H1 (cell line): ENCODE measurements at regions not wholly inside any gene's neighbourhood (a gene's known extent, or its start where the extent isn't known, plus 50 kb on each side); places are given as distances from the start of the nearest gene placed in this dataset.
A peak's percentile ranks its signal among the peaks of the same experiment; 100 is the strongest.
"Not testable (repeated sequence)": the region's sequence is repeated elsewhere in the genome, so short reads cannot be mapped to it uniquely, and the experiment has no call there.

ENCODE experiments used
- CTCF ChIA-PET: fragments of 300-600 bp; sonication (Branson Sonifier 250); formaldehyde crosslinking; loops from one replicate; lab custom pipeline; 2021; ENCODE audit not compliant: partially characterized antibody; lab: Charles Lee
- POLR2A ChIA-PET: fragments of 300-600 bp; sonication (Branson Sonifier 250); formaldehyde crosslinking; loops from one replicate; lab custom pipeline; 2021; ENCODE audit warnings: inconsistent platforms; ENCODE audit not compliant: partially characterized antibody; lab: Charles Lee
- DNase-seq, 2 experiments: peaks; one replicate each; pipeline versions ENCODE4 v3.0.0 to v3.0.0-alpha.2; 2010 to 2022; ENCODE audit warnings: low spot score in 2 of 2, low read depth in 1 of 2, mixed read lengths in 1 of 2
- FAIRE-seq: peaks from 2 replicates; lab custom pipeline; 2011; peaks lifted over from hg19 to GRCh38; lab: Jason Lieb, UNC
- H2AFZ ChIP-seq: 2 replicates; pipeline ENCODE4 v1.8.1; 2012; ENCODE audit warnings: low read length, inconsistent platforms
- H2AK5ac ChIP-seq: 2 replicates; pipeline ENCODE4 v1.6.1; 2013; ENCODE audit warnings: low read depth, low read length
- H2BK120ac ChIP-seq: replicated peaks from 2 replicates; pipeline ENCODE3; 2013; ENCODE audit warnings: low read depth, low read length, inconsistent platforms
- H2BK12ac ChIP-seq: 2 replicates; pipeline ENCODE4 v1.6.1; 2013; ENCODE audit warnings: low read depth, low read length
- H2BK15ac ChIP-seq: 2 replicates; pipeline ENCODE4 v1.6.1; 2013; ENCODE audit warnings: low read length
- H2BK20ac ChIP-seq: 2 replicates; pipeline ENCODE4 v1.6.1; 2013; ENCODE audit warnings: low read length
- H2BK5ac ChIP-seq: 2 replicates; pipeline ENCODE4 v1.6.1; 2013; ENCODE audit warnings: low read depth, low read length
- H3K14ac ChIP-seq: 2 replicates; pipeline ENCODE4 v1.6.1; 2013; ENCODE audit warnings: inconsistent platforms; ENCODE audit not compliant: insufficient read length
- H3K18ac ChIP-seq: 2 replicates; pipeline ENCODE4 v1.6.1; 2013; ENCODE audit warnings: low read length; ENCODE audit errors: extremely low read depth
- H3K23ac ChIP-seq: 2 replicates; pipeline ENCODE4 v1.6.1; 2013; ENCODE audit warnings: inconsistent platforms; ENCODE audit not compliant: insufficient read length
- H3K23me2 ChIP-seq: 2 replicates; pipeline ENCODE4 v1.6.1; 2013; ENCODE audit warnings: low read depth, low read length
- H3K27ac ChIP-seq: 2 replicates; pipeline ENCODE4 v1.6.1; 2011; ENCODE audit warnings: low read depth, low read length, inconsistent platforms
- H3K27me3 ChIP-seq, 4 experiments: replicated peaks in 1 of 4; 1 replicate in 1 of 4; 2 replicates in 3 of 4; pipeline versions ENCODE4 v1.6.1 to v1.8.1; 2011 to 2013; ENCODE audit warnings: low read length in 3 of 4, mild to moderate bottlenecking in 3 of 4, inconsistent platforms in 2 of 4, mixed read lengths in 2 of 4, moderate library complexity in 1 of 4; ENCODE audit not compliant: control insufficient read depth in 3 of 4, insufficient read depth in 3 of 4; ENCODE audit errors: extremely low read depth in 1 of 4
- H3K36me3 ChIP-seq, 4 experiments: 2 replicates each; pipeline versions ENCODE4 v1.6.1 to v1.8.1; 2011 to 2013; ENCODE audit warnings: mild to moderate bottlenecking in 4 of 4, low read length in 3 of 4, moderate library complexity in 2 of 4, control low read depth in 1 of 4, inconsistent platforms in 1 of 4; ENCODE audit not compliant: insufficient read depth in 4 of 4, control insufficient read depth in 2 of 4
- H3K4ac ChIP-seq: replicated peaks from 2 replicates; pipeline ENCODE3; 2013; ENCODE audit warnings: low read length, low read depth, mixed read lengths, inconsistent platforms; ENCODE audit not compliant: insufficient read length
- H3K4me1 ChIP-seq, 4 experiments: replicated peaks in 1 of 4; 1 replicate in 1 of 4; 2 replicates in 3 of 4; pipeline versions ENCODE4 v1.6.1 to v1.8.1; 2011 to 2013; ENCODE audit warnings: low read length in 3 of 4, inconsistent platforms in 2 of 4, mixed read lengths in 1 of 4; ENCODE audit not compliant: insufficient read depth in 4 of 4, control insufficient read depth in 3 of 4
- H3K4me2 ChIP-seq, 2 experiments: 2 replicates each; pipeline versions ENCODE4 v1.6.1 to v1.8.1; 2011 to 2013; ENCODE audit warnings: low read depth in 2 of 2, low read length in 2 of 2, control low read depth in 1 of 2, inconsistent platforms in 1 of 2, mild to moderate bottlenecking in 1 of 2; ENCODE audit not compliant: insufficient read depth in 1 of 2
- H3K4me3 ChIP-seq, 4 experiments: fragments of 200-600, 300-600 bp in 1 of 4; sonication (generic), shearing (Covaris generic), sonication (Bioruptor Twin) in 1 of 4; 2 replicates each; pipeline versions ENCODE4 v1.5.1 to v1.8.1; 2011 to 2016; ENCODE audit warnings: low read length in 4 of 4, low read depth in 3 of 4, control low read depth in 2 of 4, inconsistent platforms in 2 of 4, mild to moderate bottlenecking in 2 of 4, mixed read lengths in 1 of 4, moderate library complexity in 1 of 4; ENCODE audit not compliant: insufficient read depth in 2 of 4; ENCODE audit errors: extremely low read depth in 1 of 4
- H3K56ac ChIP-seq: replicated peaks from 2 replicates; pipeline ENCODE3; 2013; ENCODE audit warnings: low read depth, mild to moderate bottlenecking, mixed read lengths, low read length, inconsistent platforms; ENCODE audit not compliant: insufficient read length
- H3K79me1 ChIP-seq: 2 replicates; pipeline ENCODE4 v1.6.1; 2013; ENCODE audit warnings: low read depth, low read length, control low read depth
- H3K79me2 ChIP-seq, 2 experiments: 2 replicates each; pipeline versions ENCODE4 v1.6.1 to v1.8.1; 2012 to 2013; ENCODE audit warnings: low read length in 2 of 2, mild to moderate bottlenecking in 2 of 2, inconsistent platforms in 1 of 2; ENCODE audit not compliant: insufficient read depth in 2 of 2, control insufficient read depth in 1 of 2
- H3K9ac ChIP-seq, 4 experiments: replicated peaks in 1 of 4; 1 replicate in 1 of 4; 2 replicates in 3 of 4; pipeline versions ENCODE4 v1.6.1 to v1.8.1; 2011 to 2013; ENCODE audit warnings: low read depth in 3 of 4, low read length in 3 of 4, control low read depth in 2 of 4, mild to moderate bottlenecking in 2 of 4, moderate library complexity in 2 of 4, inconsistent platforms in 1 of 4; ENCODE audit errors: extremely low read depth in 1 of 4
- H3K9me3 ChIP-seq, 2 experiments: 2 replicates each; pipeline versions ENCODE4 v1.6.1 to v1.8.1; 2012 to 2013; ENCODE audit warnings: mild to moderate bottlenecking in 2 of 2, moderate library complexity in 2 of 2, control low read depth in 1 of 2, inconsistent platforms in 1 of 2, low read depth in 1 of 2, low read length in 1 of 2, mixed read lengths in 1 of 2; ENCODE audit not compliant: insufficient read depth in 2 of 2
- H4K20me1 ChIP-seq, 2 experiments: replicated peaks in 1 of 2; 2 replicates each; pipeline versions ENCODE3 to v1.8.1; 2011 to 2013; ENCODE audit warnings: inconsistent platforms in 2 of 2, low read length in 2 of 2, mild to moderate bottlenecking in 1 of 2; ENCODE audit not compliant: insufficient read depth in 2 of 2, control insufficient read depth in 1 of 2
- H4K5ac ChIP-seq: 2 replicates; pipeline ENCODE4 v1.6.1; 2013; ENCODE audit warnings: low read length, low read depth, mixed read lengths, inconsistent platforms; ENCODE audit not compliant: insufficient read length
- H4K8ac ChIP-seq: 2 replicates; pipeline ENCODE4 v1.8.0; 2013; ENCODE audit warnings: mild to moderate bottlenecking, moderate library complexity, low read length, inconsistent platforms; ENCODE audit not compliant: insufficient read depth; ENCODE audit errors: extremely low read depth
- H4K91ac ChIP-seq: replicated peaks from 2 replicates; pipeline ENCODE3; 2013; ENCODE audit warnings: low read length, mixed read lengths, inconsistent platforms; ENCODE audit not compliant: insufficient read length
- WGBS, 2 experiments: shearing (Covaris generic) in 1 of 2; methylation state at CpG; one replicate each; pipeline versions ENCODE4 v1.1.6 to v1.1.7; 2013 to 2015; ENCODE audit warnings: low lambda C conversion rate in 2 of 2, mixed read lengths in 2 of 2, inconsistent platforms in 1 of 2, low coverage in 1 of 2, missing lambda C conversion rate in 1 of 2; ENCODE audit not compliant: insufficient replicate concordance in 2 of 2, insufficient coverage in 1 of 2, insufficient read length in 1 of 2; ENCODE audit errors: extremely low coverage in 1 of 2, missing lambda C conversion rate in 1 of 2; 5-methylcytosine and 5-hydroxymethylcytosine counted together

DNA sequence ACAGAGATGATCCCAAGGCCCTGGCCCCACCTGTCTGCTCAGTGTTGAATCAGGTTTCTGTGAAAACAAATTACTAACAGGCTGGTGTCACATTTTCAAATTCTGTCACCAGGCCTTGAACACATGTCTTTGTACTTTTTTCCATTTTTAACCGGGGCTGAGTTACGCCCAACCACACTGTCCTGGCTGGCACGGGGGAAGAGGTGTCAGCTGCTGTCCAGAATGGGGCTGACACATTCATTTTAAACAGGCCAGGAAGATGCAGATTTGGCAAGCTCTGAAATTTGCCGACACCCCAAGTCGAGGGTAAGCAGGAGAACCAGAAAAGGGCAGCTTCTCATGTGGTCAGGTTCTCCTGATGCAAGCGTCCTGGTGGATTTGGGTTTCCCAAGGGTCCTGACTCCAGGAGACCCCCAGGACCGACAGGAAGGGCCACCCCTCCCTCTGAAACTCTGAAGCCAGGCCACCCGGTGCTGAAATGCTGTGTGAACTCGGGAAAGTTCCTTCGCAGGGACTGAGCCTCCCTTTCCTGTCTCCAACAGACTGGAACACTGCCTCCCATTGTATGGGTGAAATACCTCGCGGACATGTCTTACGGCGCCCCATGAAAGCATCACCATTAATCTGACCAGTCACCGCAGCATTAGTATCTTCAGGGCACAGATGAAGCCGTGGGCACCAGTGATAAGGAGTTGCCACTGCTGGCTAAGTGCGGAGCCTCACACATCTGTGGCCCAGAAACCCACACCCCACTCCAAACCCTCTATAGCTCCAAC is 90.5 kb upstream of the METTL9 start:
- H2AFZ ChIP-seq, H3K4me3 ChIP-seq, H2BK5ac ChIP-seq, H3K4me1 ChIP-seq, H3K23me2 ChIP-seq, FAIRE-seq, H3K18ac ChIP-seq, H2BK12ac ChIP-seq, H2BK120ac ChIP-seq, H3K27ac ChIP-seq, CTCF ChIA-PET, H3K4ac ChIP-seq, H2BK15ac ChIP-seq, H2BK20ac ChIP-seq, H4K8ac ChIP-seq, H3K9ac ChIP-seq, H4K5ac ChIP-seq, H3K14ac ChIP-seq, H3K27me3 ChIP-seq, H3K56ac ChIP-seq, H4K91ac ChIP-seq, H3K9me3 ChIP-seq, H3K79me1 ChIP-seq, H3K36me3 ChIP-seq, H3K4me2 ChIP-seq, H3K23ac ChIP-seq, H2AK5ac ChIP-seq: not testable (repeated sequence)
- peaks cover 8 to 13% of the 10 kb centered on the region in 2 experiments for H4K20me1 ChIP-seq
- POLR2A ChIA-PET, result interaction anchor here (2.6 kb wide), 1 partner anchor 10 kb away, joined by 11 read pairs; no protein-coding TSS in a partner anchor
- H3K79me2 ChIP-seq, result peaks cover 20 to 89% of the 10 kb centered on the region in 2 experiments
- WGBS, 2 experiments, result 85% methylated on average over 17 of the region's 17 CpGs; no CpG with 5 or more reads in 1 of the 2 experiments
- DNase-seq, result peak in 1 of 2 experiments; percentile 36
